Osteoblast (primary cell): ENCODE measurements at regions not wholly inside any gene's neighbourhood (a gene's known extent, or its start where the extent isn't known, plus 50 kb on each side); places are given as distances from the start of the nearest gene placed in this dataset.

Source experiments
- DNase-seq: peaks from one replicate; pipeline ENCODE4 v3.0.0; 2011; ENCODE audit warnings: low spot score, mixed read lengths; ENCODE audit not compliant: insufficient read length; ENCODE audit errors: missing footprints
- H2AFZ ChIP-seq: 2 replicates; pipeline ENCODE4 v1.6.0; 2011; ENCODE audit warnings: mild to moderate bottlenecking, low read length
- H3K27ac ChIP-seq: 2 replicates; pipeline ENCODE4 v1.5.1; 2011; ENCODE audit warnings: mild to moderate bottlenecking, low read depth, low read length, moderate library complexity
- H3K27me3 ChIP-seq: 2 replicates; pipeline ENCODE4 v1.6.0; 2012; ENCODE audit warnings: mild to moderate bottlenecking, control low read depth, inconsistent platforms, low read length, moderate library complexity; ENCODE audit not compliant: insufficient read depth
- H3K36me3 ChIP-seq: 2 replicates; pipeline ENCODE4 v1.5.1; 2011; ENCODE audit warnings: mild to moderate bottlenecking, low read length, control low read depth, moderate library complexity; ENCODE audit not compliant: insufficient read depth
- H3K4me1 ChIP-seq: 2 replicates; pipeline ENCODE4 v1.5.1; 2011; ENCODE audit warnings: mild to moderate bottlenecking, low read length, control low read depth, moderate library complexity; ENCODE audit not compliant: insufficient read depth
- H3K4me2 ChIP-seq: 2 replicates; pipeline ENCODE4 v1.6.0; 2011; ENCODE audit warnings: mild to moderate bottlenecking, low read length; ENCODE audit not compliant: insufficient read depth
- H3K4me3 ChIP-seq: fragments of 200-600 bp; sonication (generic); 3 replicates; pipeline ENCODE4 v1.5.1; 2012; ENCODE audit warnings: mild to moderate bottlenecking, low read length, inconsistent platforms; ENCODE audit not compliant: insufficient read depth
- H3K79me2 ChIP-seq: 2 replicates; pipeline ENCODE4 v1.6.0; 2012; ENCODE audit warnings: mild to moderate bottlenecking, low read length, control low read depth, inconsistent platforms; ENCODE audit not compliant: insufficient read depth
- H3K9me3 ChIP-seq: 2 replicates; pipeline ENCODE4 v1.5.1; 2011; ENCODE audit warnings: low read depth, low read length, control low read depth
- H4K20me1 ChIP-seq: 2 replicates; pipeline ENCODE4 v1.6.0; 2012; ENCODE audit warnings: mild to moderate bottlenecking, low read length, control low read depth; ENCODE audit not compliant: insufficient read depth
- CTCF ChIP-seq: IDR thresholded peaks from 2 replicates; pipeline ENCODE4 v1.5.1; 2011; ENCODE audit warnings: mild to moderate bottlenecking, low read depth, low read length, moderate library complexity; ENCODE audit errors: extremely low read depth

GRCh38 chr10:44035474-44036197 is 349.3 kb downstream of the CXCL12 start:
- H3K4me3 ChIP-seq = no peak overlapping the region
- no peaks in the 10 kb centered on the region for H3K9me3 ChIP-seq
- peaks cover 40% of the 10 kb centered on the region for H3K4me1 ChIP-seq
- H3K4me2 ChIP-seq = no peak overlapping the region
- H4K20me1 ChIP-seq = no peaks in the 10 kb centered on the region
- H2AFZ ChIP-seq = no peak overlapping the region
- no peak overlapping the region for H3K27ac ChIP-seq
- H3K79me2 ChIP-seq = no peaks in the 10 kb centered on the region
- H3K36me3 ChIP-seq = no peaks in the 10 kb centered on the region
- no peak for DNase-seq
- H3K27me3 ChIP-seq = no peaks in the 10 kb centered on the region
- no peak for TF ChIP-seq CTCF

- Histone ChIP-seq H3K79me2 (no peaks in the 10 kb centered on the region), H3K27ac (no peak overlapping the region), H2AFZ (no peak overlapping the region), H3K4me2 (no peak overlapping the region), H4K20me1 (no peaks in the 10 kb centered on the region), H3K27me3 (no peaks in the 10 kb centered on the region), H3K9me3 (no peaks in the 10 kb centered on the region), H3K4me1 (peaks cover 34% of the 10 kb centered on the region), H3K36me3 (no peaks in the 10 kb centered on the region), H3K4me3 (no peak overlapping the region)
- TF ChIP-seq CTCF = no peak
- DNase-seq = no peak
These were observed 350.0 kb downstream of the CXCL12 start for GRCh38 chr10:44034946-44035345.

GRCh38 chr10:44033008-44033407 is 351.9 kb downstream of the CXCL12 start:
- Histone ChIP-seq H3K9me3 (no peaks in the 10 kb centered on the region), H3K27ac (peak overlapping the region; percentile 84), H3K79me2 (no peaks in the 10 kb centered on the region), H3K4me1 (peaks cover 26% of the 10 kb centered on the region), H4K20me1 (no peaks in the 10 kb centered on the region), H2AFZ (no peak overlapping the region), H3K27me3 (no peaks in the 10 kb centered on the region), H3K36me3 (no peaks in the 10 kb centered on the region), H3K4me2 (peak overlapping the region; percentile 36), H3K4me3 (no peak overlapping the region)
- DNase-seq = no peak
- no peak for TF ChIP-seq CTCF

- no peak for DNase-seq
- Histone ChIP-seq H3K79me2 (no peaks in the 10 kb centered on the region), H3K4me3 (no peak overlapping the region), H3K27me3 (no peaks in the 10 kb centered on the region), H3K4me2 (no peak overlapping the region), H3K4me1 (peaks cover 26% of the 10 kb centered on the region), H2AFZ (no peak overlapping the region), H3K9me3 (no peaks in the 10 kb centered on the region), H4K20me1 (no peaks in the 10 kb centered on the region), H3K36me3 (no peaks in the 10 kb centered on the region), H3K27ac (peak overlapping the region; percentile 84)
- TF ChIP-seq CTCF = no peak
These were observed 352.7 kb downstream of the CXCL12 start for GRCh38 chr10:44032216-44032615.
